ENCODE measurements at regions not wholly inside any gene's neighbourhood (a gene's known extent, or its start where the extent isn't known, plus 50 kb on each side); places are given as distances from the start of the nearest gene placed in this dataset.

GRCh38 chr16:85185303-85186100, 73.2 kb upstream of the CIBAR2 start:
- no peak for DNase-seq (ENCODE audit: extremely low read depth in 1 of 11, low read depth in 9 of 11, low spot score in 4 of 11)

GRCh38 chr16:85187002-85187401, 74.7 kb upstream of the CIBAR2 start:
- DNase-seq (ENCODE audit: extremely low read depth in 1 of 11, low read depth in 9 of 11, low spot score in 4 of 11), result no peak

GRCh38 chr16:85187447-85187846, 75.2 kb upstream of the CIBAR2 start:
- DNase-seq (ENCODE audit: extremely low read depth in 1 of 11, low read depth in 9 of 11, low spot score in 4 of 11), result no peak

- no peak for DNase-seq (ENCODE audit: extremely low read depth in 1 of 11, low read depth in 9 of 11, low spot score in 4 of 11)
Measured at GRCh38 chr16:85187886-85188285, 75.6 kb upstream of the CIBAR2 start.

GRCh38 chr16:85188822-85189672, 76.8 kb upstream of the CIBAR2 start:
- DNase-seq (ENCODE audit: extremely low read depth in 1 of 11, low read depth in 9 of 11, low spot score in 4 of 11), result no peak

GRCh38 chr16:85190572-85190971, 78.3 kb upstream of the CIBAR2 start:
- no peak for DNase-seq (ENCODE audit: extremely low read depth in 1 of 11, low read depth in 9 of 11, low spot score in 4 of 11)

GRCh38 chr16:85191341-85191965, 79.2 kb upstream of the CIBAR2 start:
- no peak for DNase-seq (ENCODE audit: extremely low read depth in 1 of 11, low read depth in 9 of 11, low spot score in 4 of 11)

GRCh38 chr16:85192238-85193114, 80.2 kb upstream of the CIBAR2 start:
- DNase-seq (ENCODE audit: extremely low read depth in 1 of 11, low read depth in 9 of 11, low spot score in 4 of 11), result no peak

GRCh38 chr16:85193115-85193493, 80.8 kb upstream of the CIBAR2 start:
- DNase-seq (ENCODE audit: extremely low read depth in 1 of 11, low read depth in 9 of 11, low spot score in 4 of 11), result no peak

- no peak for DNase-seq (ENCODE audit: extremely low read depth in 1 of 11, low read depth in 9 of 11, low spot score in 4 of 11)
Measured at GRCh38 chr16:85193876-85194275, 81.6 kb upstream of the CIBAR2 start.

- no peak for DNase-seq (ENCODE audit: extremely low read depth in 1 of 11, low read depth in 9 of 11, low spot score in 4 of 11)
Measured at GRCh38 chr16:85194307-85195270, 82.3 kb upstream of the CIBAR2 start.

- DNase-seq (ENCODE audit: extremely low read depth in 1 of 11, low read depth in 9 of 11, low spot score in 4 of 11), result no peak
Measured at GRCh38 chr16:85195271-85195647, 83.0 kb upstream of the CIBAR2 start.

- DNase-seq (ENCODE audit: extremely low read depth in 1 of 11, low read depth in 9 of 11, low spot score in 4 of 11), result no peak
Measured at GRCh38 chr16:85195900-85196772, 83.9 kb upstream of the CIBAR2 start.

- no peak for DNase-seq (ENCODE audit: extremely low read depth in 1 of 11, low read depth in 9 of 11, low spot score in 4 of 11)
Measured at GRCh38 chr16:85196976-85197375, 84.7 kb upstream of the CIBAR2 start.

- DNase-seq (ENCODE audit: extremely low read depth in 1 of 11, low read depth in 9 of 11, low spot score in 4 of 11), result no peak
Measured at GRCh38 chr16:85197611-85198566, 85.6 kb upstream of the CIBAR2 start.

All from renal cortex interstitium (tissue), 11 donors.